ENCODE measurements at regions not wholly inside any gene's neighbourhood (a gene's known extent, or its start where the extent isn't known, plus 50 kb on each side); places are given as distances from the start of the nearest gene placed in this dataset.

- ATAC-seq: no peak
- H3K27ac ChIP-seq: no peak overlapping the region
- WGBS (ENCODE audit: missing lambda C conversion rate): 74% methylated on average over 7 of the region's 7 CpGs
Measured at GRCh38 chr15:58257776-58258325, 119.7 kb downstream of the AQP9 start.

More at GRCh38 chr15:58257776-58258325, 119.7 kb downstream of the AQP9 start:
- Histone ChIP-seq H3K4me3 (no peak overlapping the region), H3K4me2 (no peak overlapping the region), H3K4me1 (0 out of 3 replicates have a peak, but pooled peaks cover 4% of the 10 kb centered on the region), H3K9me3 (peaks cover 6% of the 10 kb centered on the region; the same call in 1 of the 3 replicates)
- ChIA-PET CTCF (interaction anchor here (1.6 to 2.1 kb wide), 3 partner anchors 10 to 513 kb away, joined by 3 to 6 read pairs (median 5); partner anchors contain the start of gene MINDY2), POLR2A (no interaction called here)
- TF ChIP-seq ZFP36 (IDR thresholded peaks at IDR 0.05; ENCODE audit: borderline replicate concordance, partially characterized antibody) (no peak), PBX3 (IDR thresholded peaks at IDR 0.05) (no peak), MYC (IDR thresholded peaks at IDR 0.05; ENCODE audit: borderline replicate concordance, low read length) (no peak), CTCF (IDR thresholded peaks at IDR 0.05) (no peak), REST (IDR thresholded peaks at IDR 0.05) (no peak), USF2 (IDR thresholded peaks at IDR 0.05) (no peak), CHD4 (IDR thresholded peaks at IDR 0.05; ENCODE audit: borderline replicate concordance) (no peak), SMC3 (IDR thresholded peaks at IDR 0.05) (no peak)
- FAIRE-seq: no peak
- no peak for DNase-seq (ENCODE audit: low read depth in 1 of 2, low spot score in 1 of 2)
